K562 (cell line): ENCODE measurements at regions not wholly inside any gene's neighbourhood (a gene's known extent, or its start where the extent isn't known, plus 50 kb on each side); places are given as distances from the start of the nearest gene placed in this dataset.

Source experiments
- ATAC-seq: fragments of 200-7000 bp; cut with Tn5 transposase; 3 replicates; pipeline ENCODE4 v1.9.1; 2020; ENCODE audit warnings: moderate library complexity
- BruUV-seq: library from RNA; stranded (reverse); fragments of 400-500 nt; replicated peaks from 2 replicates; lab custom pipeline; 2021; lab: Mats Ljungman, UMichigan
- CTCF ChIA-PET: fragments of 300-600 bp; formaldehyde crosslinking; extraction: SDS; loops from one replicate; lab custom pipeline; 2021; ENCODE audit warnings: low intra/inter-chr PET ratio; lab: Yijun Ruan, JAX
- POLR2A ChIA-PET: fragments of 300-600, 350-650 bp; sonication (Branson Sonifier 250); formaldehyde crosslinking; extraction: SDS; loops from one replicate; lab custom pipeline; 2021; ENCODE audit warnings: antibody characterized with exemption, inconsistent platforms; lab: Yijun Ruan, JAX
- DNase-seq, 4 experiments: peaks; one replicate each; pipeline versions ENCODE4 v3.0.0 to v3.0.0-alpha.2; 2011 to 2018; ENCODE audit warnings: low spot score in 3 of 4, mixed read lengths in 3 of 4; ENCODE audit errors: extremely low read depth in 1 of 4
- FAIRE-seq: peaks from 2 replicates; lab custom pipeline; 2011; peaks lifted over from hg19 to GRCh38; lab: Jason Lieb, UNC
- H2AFZ ChIP-seq: 2 replicates; pipeline ENCODE4 v1.6.0; 2011; ENCODE audit warnings: low read depth, low read length, control low read depth, inconsistent platforms
- H3K27ac ChIP-seq: fragments of 200-600 bp; 3 replicates; pipeline ENCODE4 v1.8.0; 2011; ENCODE audit warnings: low read depth, mild to moderate bottlenecking, control low read depth, inconsistent platforms, low read length, moderate library complexity, mixed read lengths; ENCODE audit errors: extremely low read depth
- H3K27me3 ChIP-seq, 2 experiments: fragments of 300-600 bp in 1 of 2; 2 replicates in 1 of 2; 3 replicates in 1 of 2; pipeline versions ENCODE4 v1.6.0 to v1.8.0; 2011; ENCODE audit warnings: inconsistent platforms in 2 of 2, low read length in 2 of 2, mild to moderate bottlenecking in 1 of 2, mixed read lengths in 1 of 2, moderate library complexity in 1 of 2; ENCODE audit not compliant: control insufficient read depth in 2 of 2, insufficient read depth in 2 of 2
- H3K36me3 ChIP-seq: fragments of 300-600 bp; 3 replicates; pipeline ENCODE4 v1.8.0; 2011; ENCODE audit warnings: mild to moderate bottlenecking, low read length, inconsistent platforms; ENCODE audit not compliant: control insufficient read depth, insufficient read depth
- H3K4me1 ChIP-seq, 2 experiments: fragments of 200-600 bp in 1 of 2; replicated peaks in 1 of 2; 2 replicates in 1 of 2; 3 replicates in 1 of 2; pipeline versions ENCODE4 v1.5.1 to v1.8.0; 2011; ENCODE audit warnings: inconsistent platforms in 2 of 2, low read length in 2 of 2, mild to moderate bottlenecking in 1 of 2, mixed read lengths in 1 of 2, moderate library complexity in 1 of 2; ENCODE audit not compliant: control insufficient read depth in 2 of 2, insufficient read depth in 2 of 2
- H3K4me2 ChIP-seq: 2 replicates; pipeline ENCODE4 v1.6.1; 2011; ENCODE audit warnings: low read length, control low read depth, inconsistent platforms, mixed read lengths; ENCODE audit not compliant: insufficient read depth
- H3K4me3 ChIP-seq: fragments of 200-600 bp; sonication (generic), shearing (Covaris generic); 2 replicates; pipeline ENCODE4 v1.5.1; 2016; ENCODE audit warnings: control low read depth, inconsistent platforms
- H3K79me2 ChIP-seq: fragments of 200-600 bp; 3 replicates; pipeline ENCODE4 v1.8.0; 2011; ENCODE audit warnings: low read length, inconsistent platforms; ENCODE audit not compliant: control insufficient read depth, insufficient read depth
- H3K9ac ChIP-seq, 2 experiments: 2 replicates each; pipeline versions ENCODE4 v1.6.0 to v1.6.1; 2011; ENCODE audit warnings: low read depth in 2 of 2, low read length in 2 of 2, control low read depth in 1 of 2, inconsistent platforms in 1 of 2, mild to moderate bottlenecking in 1 of 2, mixed read lengths in 1 of 2; ENCODE audit not compliant: insufficient read depth in 1 of 2
- H3K9me1 ChIP-seq: one replicate; pipeline ENCODE4 v1.6.0; 2011; ENCODE audit warnings: inconsistent platforms, mild to moderate bottlenecking, low read length, moderate library complexity; ENCODE audit not compliant: control insufficient read depth, insufficient read depth
- H3K9me3 ChIP-seq: replicated peaks from 2 replicates; pipeline ENCODE4 v1.5.1; 2011; ENCODE audit warnings: low read depth, low read length, inconsistent platforms; ENCODE audit not compliant: control insufficient read depth, insufficient read depth
- H4K20me1 ChIP-seq: replicated peaks from 2 replicates; pipeline ENCODE4 v1.6.1; 2011; ENCODE audit warnings: low read length, inconsistent platforms, mixed read lengths; ENCODE audit not compliant: control insufficient read depth, insufficient read depth
- ATF2 ChIP-seq: sonication (generic); formaldehyde crosslinking; IDR thresholded peaks from 2 replicates; pipeline ENCODE4 v1.8.1; 2022; ENCODE audit warnings: missing genetic modification reagents
- ATF3 ChIP-seq, 2 experiments: fragments of 450-650 bp in 1 of 2; sonication (generic) in 1 of 2; formaldehyde crosslinking in 1 of 2; IDR thresholded peaks in 1 of 2; conservative IDR thresholded peaks in 1 of 2; 2 replicates each; pipeline versions ENCODE4 v1.6.1 to v1.8.1; 2016 to 2023; ENCODE audit warnings: mild to moderate bottlenecking in 2 of 2, moderate library complexity in 2 of 2, inconsistent platforms in 1 of 2, missing genetic modification reagents in 1 of 2
- CBX3 ChIP-seq, 2 experiments: IDR thresholded peaks; 1 replicate in 1 of 2; 2 replicates in 1 of 2; pipeline ENCODE4 v1.6.1; 2012; ENCODE audit warnings: inconsistent platforms in 2 of 2, low read length in 2 of 2, borderline replicate concordance in 1 of 2, control low read depth in 1 of 2
- CC2D1A ChIP-seq: fragments of 450-650 bp; IDR thresholded peaks from 2 replicates; pipeline ENCODE4 v1.6.1; 2017; ENCODE audit warnings: mild to moderate bottlenecking
- CCAR2 ChIP-seq: fragments of 200-400 bp; formaldehyde crosslinking; IDR thresholded peaks from 2 replicates; pipeline ENCODE4 v1.6.1; 2017; ENCODE audit warnings: mild to moderate bottlenecking, low read depth, low read length
- DPF2 ChIP-seq: fragments of 450-650 bp; IDR thresholded peaks from 2 replicates; pipeline ENCODE4 v1.6.1; 2016
- ETV6 ChIP-seq, 3 experiments: fragments of 150-350 bp in 1 of 3; sonication (generic) in 1 of 3; formaldehyde crosslinking in 1 of 3; IDR thresholded peaks; 2 replicates each; pipeline versions ENCODE4 v1.6.1 to v1.8.0; 2014 to 2022; ENCODE audit warnings: borderline replicate concordance in 2 of 3, low read depth in 2 of 3, antibody characterized with exemption in 1 of 3, low read length in 1 of 3, mild to moderate bottlenecking in 1 of 3, missing genetic modification reagents in 1 of 3
- FOS ChIP-seq: IDR thresholded peaks from 3 replicates; pipeline ENCODE4 v1.6.1; 2011; ENCODE audit not compliant: insufficient read length; ENCODE audit errors: extremely low read depth
- GABPB2 ChIP-seq: fragments of 250-450 bp; sonication (Bioruptor Pico); conservative IDR thresholded peaks from 2 replicates; pipeline ENCODE4 v1.5.1; 2021; ENCODE audit warnings: mild to moderate bottlenecking
- HNRNPL ChIP-seq: fragments of 200-400 bp; formaldehyde crosslinking; IDR thresholded peaks from 2 replicates; pipeline ENCODE4 v1.6.1; 2017; ENCODE audit warnings: low read depth, mild to moderate bottlenecking, low read length
- MBD1 ChIP-seq: fragments of 250-450 bp; sonication (Bioruptor Pico); IDR thresholded peaks from 2 replicates; pipeline ENCODE4 v1.8.0; 2022; ENCODE audit warnings: inconsistent platforms
- MEF2D ChIP-seq: conservative IDR thresholded peaks from 2 replicates; pipeline ENCODE4 v1.6.1; 2016; ENCODE audit warnings: low read depth, missing genetic modification characterization, missing compliant biosample characterization
- PURB ChIP-seq: sonication (generic); formaldehyde crosslinking; IDR thresholded peaks from 2 replicates; pipeline ENCODE4 v1.9.0; 2021; ENCODE audit warnings: low read depth, mild to moderate bottlenecking, missing genetic modification reagents
- ZNF778 ChIP-seq: fragments of 450-650 bp; formaldehyde crosslinking; IDR thresholded peaks from 2 replicates; pipeline ENCODE4 v1.4.0; 2020; ENCODE audit warnings: mild to moderate bottlenecking, moderate library complexity
- WGBS: fragments of 100-300 bp; shearing (Covaris generic); methylation state at CpG from one replicate; pipeline ENCODE4 v1.1.6; 2016; ENCODE audit warnings: low coverage, mixed read lengths; ENCODE audit not compliant: insufficient coverage; ENCODE audit errors: missing lambda C conversion rate; 5-methylcytosine and 5-hydroxymethylcytosine counted together
- in situ Hi-C: fragments of 300-500 bp; cut with MboI; formaldehyde crosslinking; loops from 4 replicates; pipeline ENCODE4 v1.15.0; 2018; ENCODE audit warnings: inconsistent platforms, mixed read lengths
- intact Hi-C: fragments of 100-400 bp; cut with micrococcal nuclease; formaldehyde crosslinking; loops from 2 replicates; pipeline ENCODE4 v1.14.2; 2022

GRCh38 chr5:9878206-9878605, 248.1 kb upstream of the TAS2R1 start:
- H2AFZ ChIP-seq, result no peak overlapping the region
- ATAC-seq (no peak), FAIRE-seq (no peak), DNase-seq (no peak)
- H3K79me2 ChIP-seq, result no peaks in the 10 kb centered on the region
- no peak overlapping the region for H3K9ac ChIP-seq
- in situ Hi-C loops, result no loop called here
- TF ChIP-seq FOS (no peak), ATF2 (no peak), ZNF778 (no peak), ATF3 (IDR thresholded peaks at IDR 0.05) (no peak), ATF3 (CRISPR knock-in tag; conservative IDR thresholded peaks at IDR 0.05) (no peak), MEF2D (no peak), GABPB2 (CRISPR knock-in tag) (no peak), CC2D1A (no peak), CBX3 (IDR thresholded peaks at IDR 0.05; ENCODE audit: borderline replicate concordance in 1 of 2, low read length in 2 of 2) (no peak), HNRNPL (no peak), CCAR2 (no peak), DPF2 (no peak), MBD1 (CRISPR knock-in tag) (no peak), PURB (CRISPR knock-in tag) (no peak), ETV6 (IDR thresholded peaks at IDR 0.05; ENCODE audit: borderline replicate concordance in 1 of 2, low read depth in 2 of 2, low read length in 1 of 2) (no peak), ETV6 (CRISPR knock-in tag; IDR thresholded peaks at IDR 0.05; ENCODE audit: borderline replicate concordance) (no peak)
- no peak overlapping the region for H3K4me2 ChIP-seq
- H3K27ac ChIP-seq, result no peak overlapping the region
- H3K9me3 ChIP-seq, result no peaks in the 10 kb centered on the region
- H3K9me1 ChIP-seq, result no peaks in the 10 kb centered on the region
- BruUV-seq, result no TSS peak
- intact Hi-C loops, result no loop called here
- H3K36me3 ChIP-seq, result no peaks in the 10 kb centered on the region
- no peak overlapping the region for H3K4me3 ChIP-seq
- no peaks in the 10 kb centered on the region for H3K27me3 ChIP-seq
- ChIA-PET CTCF (no interaction called here), POLR2A (no interaction called here)
- H4K20me1 ChIP-seq, result no peaks in the 10 kb centered on the region
- 1% methylated on average over 5 of the region's 5 CpGs for WGBS
- H3K4me1 ChIP-seq, result no peaks in the 10 kb centered on the region
